Caki2 (cell line): ENCODE measurements at regions not wholly inside any gene's neighbourhood (a gene's known extent, or its start where the extent isn't known, plus 50 kb on each side); places are given as distances from the start of the nearest gene placed in this dataset.

ENCODE experiments used
- DNase-seq: peaks from one replicate; pipeline ENCODE4 v3.0.0-alpha.2; 2015; ENCODE audit warnings: low read depth
- in situ Hi-C: cut with HindIII; loops from 2 replicates; pipeline ENCODE4 v1.10.0; 2016; ENCODE audit warnings: low sequenced_read_pairs, low pct_unique_long_range_greater_than_20kb, mixed read lengths

DNA sequence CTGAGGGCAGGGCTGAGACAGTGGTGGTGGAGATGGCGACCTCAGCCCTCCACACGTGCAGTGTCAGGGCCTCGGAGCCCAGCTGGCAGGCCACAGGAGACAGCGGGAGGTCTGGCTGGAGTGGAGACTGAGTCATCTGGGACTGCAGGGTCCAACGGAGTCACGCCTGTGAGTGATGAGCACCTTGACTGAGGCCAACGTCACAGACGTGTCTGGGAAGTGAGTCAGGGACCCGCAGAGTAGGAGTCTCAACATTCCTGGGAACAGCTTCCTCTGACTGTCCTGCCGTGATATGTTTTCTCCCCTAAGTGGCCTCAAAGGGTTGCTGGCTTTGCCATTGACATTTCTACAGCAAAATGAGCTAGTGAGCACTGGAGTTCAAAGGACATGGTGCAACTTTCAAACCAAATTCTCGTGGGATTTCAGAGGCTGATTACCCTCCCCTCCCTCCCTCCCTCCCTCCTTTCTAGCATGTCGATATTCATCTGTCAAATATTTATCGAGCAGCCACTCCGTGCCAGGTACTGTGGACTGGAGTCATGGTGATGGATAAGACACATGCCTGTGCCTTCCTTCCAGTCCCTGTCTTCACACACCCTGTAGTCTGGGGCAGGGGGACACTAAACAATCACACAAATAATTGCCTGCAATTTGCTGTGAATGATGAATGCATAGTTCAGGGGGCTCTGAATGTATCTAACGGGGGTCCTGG, 53.3 kb upstream of the AMOTL2 start:
- in situ Hi-C loops: no loop called here
- DNase-seq: peak; percentile 96

DNA sequence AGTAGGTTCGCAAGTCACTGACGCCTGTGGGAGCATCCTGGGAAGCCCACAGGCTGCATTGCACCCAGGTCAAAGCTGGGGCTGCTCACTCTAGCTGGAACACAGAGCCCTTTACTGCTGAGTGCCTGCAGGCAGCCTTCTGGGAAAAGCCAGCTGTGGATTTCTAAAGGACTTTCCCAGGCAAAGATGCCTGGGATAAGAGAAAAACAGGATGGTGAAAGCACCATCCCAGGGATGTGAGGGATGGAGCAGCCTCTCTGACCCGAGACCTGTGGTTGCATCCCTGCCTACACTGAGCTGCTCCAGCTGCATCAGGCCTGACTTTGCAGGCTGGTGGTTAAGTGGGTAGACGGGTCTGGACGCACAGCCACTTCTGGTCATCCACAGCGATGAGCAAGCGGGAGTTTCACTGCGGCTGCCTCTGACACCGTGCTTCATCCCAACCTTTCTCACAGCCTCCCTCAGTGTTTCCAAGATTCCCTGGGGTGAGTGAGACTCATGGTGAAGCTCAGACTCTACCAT, 52.5 kb upstream of the AMOTL2 start:
- DNase-seq: no peak
- in situ Hi-C loops: no loop called here

DNA sequence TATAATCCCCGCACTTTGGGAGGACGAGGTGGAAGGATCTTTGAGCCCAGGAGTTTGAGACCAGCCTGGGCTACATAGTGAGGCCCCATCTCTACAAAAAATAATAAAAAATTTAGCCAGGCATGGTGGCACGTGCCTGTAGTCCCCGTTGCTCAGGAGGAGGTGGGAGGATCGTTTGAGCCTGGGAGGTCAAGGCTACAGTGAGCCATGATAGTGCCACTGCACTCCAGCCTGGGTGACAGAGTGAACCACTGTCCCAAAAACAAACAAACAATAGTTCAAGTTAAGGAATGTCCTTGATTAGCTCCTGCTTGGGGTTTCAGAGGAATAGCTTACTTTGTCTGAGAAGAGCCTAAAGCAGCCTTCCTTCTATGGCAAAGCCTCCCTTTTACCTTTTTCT, 51.7 kb upstream of the AMOTL2 start:
- no peak for DNase-seq
- in situ Hi-C loops: no loop called here
